ENCODE measurements at regions not wholly inside any gene's neighbourhood (a gene's known extent, or its start where the extent isn't known, plus 50 kb on each side); places are given as distances from the start of the nearest gene placed in this dataset.

- no peak for TF ChIP-seq SAP30 (IDR thresholded peaks at IDR 0.05; ENCODE audit: insufficient read depth, insufficient replicate concordance, low read length)
- TF ChIP-seq E2F6 (IDR thresholded peaks at IDR 0.05): no peak
- no peak for TF ChIP-seq POLR2AphosphoS5 (IDR thresholded peaks at IDR 0.05; ENCODE audit: low read depth, low read length)
- TF ChIP-seq SIX5 (IDR thresholded peaks at IDR 0.05; ENCODE audit: low read depth, low read length): no peak
- no peak for TF ChIP-seq TCF12 (IDR thresholded peaks at IDR 0.05; ENCODE audit: low read depth, low read length)
- TF ChIP-seq HDAC6 (IDR thresholded peaks at IDR 0.05; ENCODE audit: low read depth, low read length): no peak
- no peak for TF ChIP-seq BACH1 (IDR thresholded peaks at IDR 0.05; ENCODE audit: low read length)
- TF ChIP-seq MAFK (IDR thresholded peaks at IDR 0.05; ENCODE audit: low read depth, low read length): no peak
- no peak for TF ChIP-seq ATF3 (IDR thresholded peaks at IDR 0.05; ENCODE audit: insufficient read depth, low read depth, low read length)
- no peak for TF ChIP-seq ATF2 (IDR thresholded peaks at IDR 0.05; ENCODE audit: low read length)
- TF ChIP-seq FOSL1 (IDR thresholded peaks at IDR 0.05; ENCODE audit: insufficient read depth, low read depth, low read length): no peak
- no peak for TF ChIP-seq RNF2 (IDR thresholded peaks at IDR 0.05; ENCODE audit: borderline replicate concordance, low read depth, low read length, missing control alignments, poor library complexity, severe bottlenecking)
- no peak for TF ChIP-seq KDM1A (IDR thresholded peaks at IDR 0.05; ENCODE audit: borderline replicate concordance, low read length)
These were observed 932.4 kb downstream of the TAF11L14 start (continued) for GRCh38 chr5:18566671-18567070.

All from H1 (cell line).